ENCODE measurements at regions not wholly inside any gene's neighbourhood (a gene's known extent, or its start where the extent isn't known, plus 50 kb on each side); places are given as distances from the start of the nearest gene placed in this dataset.

GRCh38 chr10:27620430-27621397 lies 116.6 kb downstream of the RAB18 start:
- TF ChIP-seq, protein P1, sequence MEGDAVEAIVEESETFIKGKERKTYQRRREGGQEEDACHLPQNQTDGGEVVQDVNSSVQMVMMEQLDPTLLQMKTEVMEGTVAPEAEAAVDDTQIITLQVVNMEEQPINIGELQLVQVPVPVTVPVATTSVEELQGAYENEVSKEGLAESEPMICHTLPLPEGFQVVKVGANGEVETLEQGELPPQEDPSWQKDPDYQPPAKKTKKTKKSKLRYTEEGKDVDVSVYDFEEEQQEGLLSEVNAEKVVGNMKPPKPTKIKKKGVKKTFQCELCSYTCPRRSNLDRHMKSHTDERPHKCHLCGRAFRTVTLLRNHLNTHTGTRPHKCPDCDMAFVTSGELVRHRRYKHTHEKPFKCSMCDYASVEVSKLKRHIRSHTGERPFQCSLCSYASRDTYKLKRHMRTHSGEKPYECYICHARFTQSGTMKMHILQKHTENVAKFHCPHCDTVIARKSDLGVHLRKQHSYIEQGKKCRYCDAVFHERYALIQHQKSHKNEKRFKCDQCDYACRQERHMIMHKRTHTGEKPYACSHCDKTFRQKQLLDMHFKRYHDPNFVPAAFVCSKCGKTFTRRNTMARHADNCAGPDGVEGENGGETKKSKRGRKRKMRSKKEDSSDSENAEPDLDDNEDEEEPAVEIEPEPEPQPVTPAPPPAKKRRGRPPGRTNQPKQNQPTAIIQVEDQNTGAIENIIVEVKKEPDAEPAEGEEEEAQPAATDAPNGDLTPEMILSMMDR (IDR thresholded peaks at IDR 0.05): no peak
- TF ChIP-seq POLR2A (IDR thresholded peaks at IDR 0.05): no peak
